CD4-positive, alpha-beta T cell treated with Interleukin-12 subunit alpha and Interleukin-12 subunit beta, for 1 hour (primary cell): ENCODE measurements at regions not wholly inside any gene's neighbourhood (a gene's known extent, or its start where the extent isn't known, plus 50 kb on each side); places are given as distances from the start of the nearest gene placed in this dataset.

Source experiments
- DNase-seq: peaks from one replicate; pipeline ENCODE4 v3.0.0-alpha.2; 2020

DNA sequence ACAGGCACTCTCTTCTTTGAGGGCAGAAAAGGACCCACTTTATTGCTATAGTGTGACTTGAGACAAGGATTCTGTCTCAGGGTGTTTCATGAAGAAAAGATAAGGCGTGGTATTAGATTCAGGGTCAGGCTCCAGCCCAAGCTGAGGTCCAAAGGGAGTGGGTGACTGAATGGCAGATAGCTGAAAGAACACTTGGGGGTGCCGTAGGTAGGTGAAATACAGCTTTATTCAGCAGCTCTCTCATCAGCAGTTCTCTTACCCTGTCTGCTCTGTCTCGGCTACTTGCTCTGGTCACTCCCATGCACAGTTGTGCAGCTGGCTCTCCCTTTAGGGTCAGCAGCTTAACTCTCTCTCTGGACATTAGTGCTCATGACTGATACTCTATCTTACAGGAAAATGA lies 379.9 kb downstream of the LPIN1 start:
- no peak for DNase-seq

DNA sequence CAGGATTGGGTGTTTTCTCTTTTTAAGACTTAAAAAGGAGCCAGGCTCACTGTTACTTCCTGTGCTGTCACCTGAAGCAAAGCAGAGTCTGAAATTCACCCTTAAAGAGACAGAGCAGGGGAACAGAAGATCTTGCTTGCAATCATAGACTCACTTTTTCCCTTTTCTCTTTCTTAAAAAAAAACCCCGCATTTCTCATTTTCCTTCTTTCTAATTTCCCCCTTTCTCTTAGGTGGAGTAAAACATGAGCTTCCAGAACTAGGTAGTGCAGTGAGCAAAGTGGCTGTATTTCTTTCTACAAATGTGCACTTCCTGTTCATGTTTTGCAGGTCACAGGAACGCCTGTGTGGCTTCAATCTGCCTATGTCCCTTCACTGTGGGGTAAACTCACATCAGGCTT lies 381.2 kb downstream of the LPIN1 start:
- DNase-seq, result peak; percentile 29

DNA sequence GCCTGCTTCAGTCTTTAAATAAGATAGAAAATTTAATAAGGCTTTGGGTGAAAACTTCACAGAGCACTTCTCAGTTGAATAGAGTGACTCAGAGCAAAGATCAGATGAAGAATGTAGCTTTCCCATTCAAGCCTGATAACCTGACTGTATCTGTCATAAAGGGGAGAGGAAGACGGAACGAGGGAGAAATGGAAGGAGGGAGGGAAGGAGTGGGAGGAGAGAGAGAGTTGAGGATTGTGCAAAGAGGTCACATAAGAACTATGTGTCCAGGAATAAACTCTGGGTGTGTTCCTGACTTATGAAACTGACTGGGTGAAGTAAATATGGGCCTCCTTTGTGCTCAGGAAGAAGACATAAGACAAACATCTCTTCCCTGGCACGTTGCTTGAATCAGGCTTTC lies 385.5 kb downstream of the LPIN1 start:
- DNase-seq, result no peak

DNA sequence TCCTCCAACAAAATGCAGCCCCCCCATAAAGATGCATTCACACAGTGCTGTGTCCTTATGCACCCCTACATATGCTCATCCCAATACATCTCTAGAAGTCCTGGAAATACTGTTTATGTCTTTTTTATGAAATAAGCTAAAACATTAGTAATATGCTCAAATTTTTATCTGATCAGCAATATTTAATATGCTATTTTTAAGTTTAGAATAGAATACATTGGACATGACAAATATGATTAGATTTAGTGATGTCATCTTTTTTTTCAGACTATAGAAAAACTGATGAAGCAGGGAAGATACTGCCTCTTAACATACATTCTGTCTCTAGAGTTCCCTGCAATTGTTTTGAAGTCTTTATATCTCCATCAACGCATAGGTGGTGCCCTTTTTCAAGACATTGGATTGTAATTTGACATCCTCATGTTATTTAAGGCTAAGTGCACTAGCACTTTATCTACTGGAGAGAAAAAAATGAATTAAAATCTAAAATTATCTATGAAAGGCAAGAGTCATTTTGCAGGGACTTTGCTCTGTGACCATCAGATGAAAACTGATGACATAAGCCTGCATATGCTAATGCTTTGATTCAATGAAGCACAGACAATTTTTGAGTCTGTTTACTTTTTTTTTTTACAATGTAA lies 395.3 kb downstream of the LPIN1 start:
- DNase-seq, result no peak

DNA sequence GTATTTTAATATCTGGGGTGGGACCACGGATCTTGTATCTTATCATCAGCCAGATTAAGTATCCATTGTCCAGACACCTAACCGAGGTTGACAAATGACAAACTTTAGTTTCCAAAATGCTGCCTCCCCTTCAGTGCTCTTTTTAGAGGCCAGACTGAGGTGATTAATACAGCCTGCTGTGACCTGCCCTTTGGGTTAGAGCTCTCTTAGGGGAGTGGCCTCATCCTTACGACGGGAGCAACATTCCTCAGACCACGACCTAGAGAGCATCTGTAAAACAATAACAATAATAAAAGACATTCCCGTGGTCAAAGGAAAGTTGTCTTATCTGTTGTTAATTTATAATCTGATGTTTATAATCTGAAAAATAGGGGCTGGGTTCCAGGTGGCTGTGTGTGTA lies 405.3 kb downstream of the LPIN1 start:
- DNase-seq, result no peak

DNA sequence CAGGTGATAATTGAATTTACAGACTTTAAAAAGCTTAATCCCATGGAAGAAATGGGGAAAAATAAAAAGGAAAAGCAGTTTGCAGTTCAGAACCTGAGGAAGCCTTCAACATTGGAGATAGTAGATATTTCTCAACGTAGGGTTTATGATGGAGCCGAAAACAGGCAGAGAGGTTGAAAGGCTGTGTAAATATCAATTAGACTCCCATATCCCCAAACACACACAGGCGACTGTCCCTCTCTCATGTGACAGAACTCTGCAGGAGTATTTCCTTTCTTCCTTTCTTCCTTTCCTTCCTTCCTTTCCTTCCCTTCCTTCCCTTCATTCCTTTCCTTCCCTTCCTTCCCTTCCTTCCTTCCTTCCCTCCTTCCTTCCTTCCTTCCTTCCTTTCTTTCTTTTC lies 406.5 kb downstream of the LPIN1 start:
- no peak for DNase-seq

DNA sequence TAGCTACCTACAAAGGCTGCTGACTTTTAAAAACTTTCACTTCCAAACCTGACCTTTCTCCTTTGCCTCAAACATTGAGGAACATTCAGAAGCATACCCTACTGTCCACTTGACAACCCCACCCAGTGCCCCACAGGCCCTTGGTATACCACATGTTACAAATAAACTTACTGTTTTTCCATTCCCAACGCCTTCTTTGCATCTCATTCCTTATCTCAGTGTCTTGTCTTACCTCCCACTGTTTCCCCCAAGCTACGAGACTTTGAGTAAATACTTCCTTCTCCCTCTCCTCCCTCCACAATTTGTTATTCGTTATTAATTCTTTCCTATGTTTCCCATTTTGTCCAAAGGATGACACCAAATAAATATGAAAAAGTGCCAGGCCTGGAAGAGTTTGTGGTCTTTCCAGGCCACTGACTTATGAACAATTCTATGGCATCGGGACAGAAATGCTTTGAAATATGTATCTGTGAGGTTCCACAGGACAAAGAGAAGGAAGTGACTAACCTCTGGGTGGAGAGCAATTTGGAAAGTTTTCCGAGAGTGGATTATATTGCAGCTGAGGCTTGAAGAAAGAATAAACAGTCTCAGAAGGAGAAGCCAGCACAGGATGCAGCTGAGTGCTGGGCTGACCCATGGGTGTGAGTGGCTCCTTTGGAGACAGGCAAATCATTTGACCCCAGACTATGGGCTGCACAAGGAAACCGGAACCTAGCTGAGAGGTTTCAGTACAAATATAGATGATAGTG lies 409.0 kb downstream of the LPIN1 start:
- DNase-seq, result no peak

DNA sequence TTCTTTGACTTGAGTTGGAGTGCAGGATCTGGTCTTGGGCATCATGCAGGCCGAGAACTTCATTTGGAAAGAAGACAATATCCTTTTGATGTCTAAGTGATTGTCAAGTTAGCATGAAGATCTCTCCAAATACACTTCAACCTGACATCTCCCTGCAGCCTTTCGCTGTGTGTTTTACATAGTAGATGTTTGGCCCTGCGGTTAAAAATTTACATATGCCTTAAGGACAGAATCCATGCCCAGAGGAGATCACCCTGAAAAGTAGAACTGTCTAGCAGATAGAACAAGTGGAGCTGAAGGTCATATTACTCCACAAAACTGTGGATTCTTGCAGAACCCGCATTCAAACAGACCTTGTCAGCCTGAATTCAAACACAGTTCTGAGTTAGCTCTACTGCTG lies 409.9 kb downstream of the LPIN1 start:
- DNase-seq, result no peak

DNA sequence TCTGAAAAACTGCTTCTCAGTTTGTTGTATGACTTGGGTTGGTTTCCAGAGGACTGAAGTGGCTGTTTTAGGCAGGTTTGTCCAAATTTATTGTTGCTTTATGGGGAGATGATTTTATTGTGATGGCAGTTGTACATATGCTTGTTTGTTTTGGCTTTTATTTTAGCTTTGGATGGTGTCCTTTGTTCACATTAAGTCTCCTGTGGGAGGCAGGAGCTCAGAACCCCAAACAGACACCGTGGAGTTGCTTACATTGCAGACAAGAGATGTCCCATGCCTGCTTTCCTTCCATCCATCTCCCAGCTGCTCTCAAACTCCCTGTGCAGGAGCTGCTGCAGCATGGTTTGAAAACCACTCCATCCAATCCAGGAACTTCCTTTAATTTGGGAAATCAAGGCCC lies 414.7 kb downstream of the LPIN1 start:
- no peak for DNase-seq

DNA sequence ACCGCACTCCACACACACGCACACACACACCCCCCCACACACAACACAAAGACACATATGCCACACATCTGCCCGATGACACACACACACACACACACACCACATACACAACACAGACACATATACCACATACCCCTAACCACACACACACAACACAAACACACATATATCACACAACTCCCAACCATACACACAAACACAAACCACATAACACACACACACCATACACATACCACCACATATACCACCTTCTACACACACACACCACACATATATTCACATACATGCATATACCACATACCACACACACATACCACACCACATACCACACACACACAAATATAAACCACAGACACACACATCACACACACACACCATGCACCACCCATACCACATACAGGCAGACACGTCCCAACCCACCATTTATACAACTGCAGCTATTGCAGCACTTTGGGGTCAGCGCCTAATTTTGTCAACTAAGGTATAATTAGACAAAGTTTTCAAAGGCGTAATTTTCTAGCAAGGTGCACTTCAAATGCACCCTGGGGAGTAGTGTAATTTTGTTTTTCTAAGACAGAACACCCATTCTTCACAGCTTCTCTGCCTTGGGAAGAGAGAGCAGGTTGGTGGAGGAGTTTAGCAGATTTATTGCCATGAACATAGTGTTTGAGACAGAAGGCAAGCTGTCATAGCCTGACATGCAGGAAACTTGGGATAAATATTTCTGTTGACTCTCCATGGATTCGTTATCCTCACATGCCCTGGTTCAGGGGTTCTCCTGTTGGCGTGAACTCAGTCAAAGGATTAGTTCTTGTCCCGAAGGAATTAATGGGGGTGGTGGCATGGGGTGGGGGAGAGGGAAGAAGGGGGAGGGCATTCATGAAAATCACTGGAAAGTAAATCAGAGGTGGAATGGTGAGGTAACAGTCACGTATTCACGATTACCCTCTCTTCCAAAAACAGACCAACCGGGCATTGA lies 416.1 kb downstream of the LPIN1 start:
- no peak for DNase-seq

DNA sequence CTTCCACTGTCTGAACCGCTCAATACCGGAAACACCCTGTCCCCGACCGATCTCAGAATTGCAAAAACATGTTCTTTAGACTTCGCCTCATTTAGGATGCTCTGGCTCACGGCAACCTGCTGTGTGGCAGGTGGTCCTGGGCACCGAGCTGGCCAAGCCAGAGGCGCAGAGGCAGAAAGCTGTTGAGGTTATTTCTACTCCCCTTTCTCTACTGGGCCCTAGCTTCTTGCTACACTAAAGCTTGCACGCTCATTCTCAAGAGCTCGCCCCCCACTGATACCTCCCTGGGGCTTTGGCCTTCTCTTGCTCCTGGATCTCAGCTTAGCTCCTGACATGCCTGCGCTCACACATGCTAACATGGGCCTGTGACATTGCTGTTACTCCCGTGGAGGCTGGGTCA lies 417.4 kb downstream of the LPIN1 start:
- no peak for DNase-seq

DNA sequence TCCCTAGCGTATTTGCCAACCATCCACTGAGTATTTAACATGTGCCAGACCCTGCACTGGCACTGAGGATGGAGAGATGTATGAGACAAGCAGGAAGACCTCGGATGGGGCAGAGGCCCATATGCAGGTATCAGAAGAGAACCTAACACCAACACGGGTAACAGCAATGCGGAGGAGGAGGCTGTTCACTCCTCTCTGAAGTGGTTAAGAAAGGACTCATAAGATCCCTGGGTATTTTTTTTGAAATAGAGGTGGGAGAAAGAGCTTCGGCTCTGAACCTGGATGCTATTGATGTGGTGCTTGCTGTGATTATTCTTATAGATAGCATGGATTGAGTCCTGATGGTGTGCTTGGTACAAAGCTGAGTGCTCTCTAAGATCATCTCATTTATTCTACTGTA lies 418.3 kb downstream of the LPIN1 start:
- DNase-seq, result no peak

DNA sequence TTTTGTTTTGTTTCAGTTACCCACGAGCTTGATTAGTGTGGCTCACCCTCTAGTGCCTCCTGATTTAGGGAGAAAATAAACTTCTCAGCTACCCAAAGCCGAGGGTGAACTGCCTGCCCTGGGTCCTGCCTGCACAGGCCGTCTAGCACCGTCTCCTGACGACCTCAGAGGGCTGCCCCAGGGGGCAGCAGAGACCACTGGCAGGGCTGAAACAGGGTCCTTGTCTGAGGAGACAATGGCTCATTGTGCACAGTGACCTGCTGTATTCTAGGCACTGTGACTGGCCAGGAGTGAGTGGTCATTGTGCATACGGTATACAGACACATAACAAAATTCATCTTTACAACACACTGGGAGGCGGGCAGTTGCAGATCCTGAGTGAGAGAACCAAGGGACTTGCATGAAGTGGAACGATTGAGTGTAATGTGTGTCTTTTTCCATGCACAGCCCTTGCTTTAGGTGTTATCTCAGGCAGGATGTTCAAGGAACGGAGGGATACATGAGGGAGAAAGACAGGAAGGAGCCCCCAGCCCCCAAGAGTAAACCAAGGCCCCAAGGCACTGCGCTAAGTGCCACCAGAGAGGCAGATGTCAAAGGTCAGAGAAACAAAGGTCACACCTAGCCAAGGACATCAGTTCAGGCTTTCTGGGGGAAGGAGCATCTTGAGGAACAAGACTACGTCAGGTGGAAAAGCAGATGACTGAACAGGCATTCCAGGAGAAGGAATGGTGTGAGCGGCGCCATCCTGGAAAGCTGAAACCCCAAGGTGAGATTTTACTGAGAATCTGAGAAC lies 421.3 kb downstream of the LPIN1 start:
- no peak for DNase-seq

DNA sequence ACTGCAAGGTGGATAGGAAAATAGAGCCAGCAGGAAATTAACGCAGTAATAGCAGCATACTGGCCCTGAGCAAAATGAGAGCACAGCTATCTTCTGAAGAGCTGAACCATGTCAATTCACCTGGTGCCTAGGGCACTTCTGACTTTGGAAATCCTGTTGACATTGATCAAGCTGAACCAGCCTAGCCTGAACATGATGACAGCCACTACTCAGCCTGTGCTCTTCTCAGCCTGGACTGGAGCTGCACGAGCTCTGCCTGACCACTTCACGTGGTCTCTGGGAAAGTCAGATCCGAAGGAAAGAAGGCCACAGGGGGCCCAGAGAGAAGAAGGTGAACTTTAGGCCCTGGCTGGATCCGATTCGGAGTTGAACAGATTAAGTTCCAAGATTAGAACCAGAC lies 421.9 kb downstream of the LPIN1 start:
- no peak for DNase-seq

DNA sequence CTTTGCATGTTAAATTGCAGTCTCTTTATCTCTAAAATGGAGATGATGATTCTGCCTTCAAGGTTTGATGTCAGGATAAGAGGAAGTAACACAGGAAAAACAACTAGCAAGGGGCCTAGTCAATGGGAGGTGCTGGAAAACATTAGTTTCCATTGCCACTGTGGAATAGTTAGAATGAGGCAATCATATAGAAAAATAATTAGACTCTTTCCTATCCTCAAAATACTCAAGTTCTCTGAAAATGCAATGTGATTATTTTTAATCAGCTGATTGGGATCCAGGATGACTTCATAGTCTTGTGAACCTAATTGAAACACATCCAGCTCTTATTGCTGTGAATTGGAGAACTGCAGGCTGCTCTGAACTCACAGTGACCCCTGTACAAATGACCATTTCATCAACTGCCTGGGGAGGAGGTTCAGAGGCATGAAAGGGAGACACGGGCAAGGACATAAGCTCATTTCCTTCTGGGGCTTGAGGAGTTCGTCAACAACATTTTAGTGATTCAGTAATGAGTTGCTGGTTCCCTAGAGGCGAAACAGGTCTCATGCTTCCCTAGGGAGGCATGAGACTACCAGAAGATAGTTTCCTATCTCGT lies 422.5 kb downstream of the LPIN1 start:
- no peak for DNase-seq

DNA sequence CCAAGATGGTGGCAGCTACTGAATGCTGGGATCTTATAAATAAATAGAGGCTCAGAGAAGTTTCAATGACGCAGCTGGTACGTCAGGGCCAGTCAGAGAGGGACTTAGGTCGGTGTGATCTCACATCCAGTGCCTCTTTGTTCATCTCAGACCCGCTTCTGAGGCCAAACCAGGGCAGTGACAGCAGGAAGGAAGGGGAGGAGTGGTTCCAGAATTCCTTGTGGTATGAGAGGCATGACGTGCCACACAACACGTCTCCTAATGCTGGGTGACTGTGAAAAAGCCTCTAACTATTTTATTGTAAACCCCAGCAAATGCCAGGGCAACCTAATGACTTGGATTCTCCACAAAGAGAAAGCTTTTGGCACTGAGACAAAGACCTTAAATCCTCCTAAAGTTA lies 423.3 kb downstream of the LPIN1 start:
- peak; percentile 55 for DNase-seq

DNA sequence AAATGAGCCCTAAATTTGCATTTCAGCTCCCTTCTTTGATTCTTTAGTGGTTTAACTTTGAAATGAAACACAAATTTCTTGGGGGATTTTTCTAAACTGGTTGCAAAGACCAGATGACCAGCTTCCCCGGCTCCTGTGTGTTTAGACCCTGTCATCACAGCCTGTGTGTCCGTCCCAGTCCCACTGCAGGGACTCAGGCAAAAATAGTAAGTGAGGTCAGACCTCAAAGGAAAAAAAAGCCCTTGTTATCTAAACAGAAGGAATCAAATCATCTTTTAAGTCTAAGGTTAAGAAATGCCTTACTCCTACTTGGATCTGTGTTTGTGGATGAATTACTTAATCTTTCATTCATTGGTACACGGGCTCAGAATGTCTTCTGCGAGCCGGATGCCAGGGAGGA lies 423.7 kb downstream of the LPIN1 start:
- no peak for DNase-seq

DNA sequence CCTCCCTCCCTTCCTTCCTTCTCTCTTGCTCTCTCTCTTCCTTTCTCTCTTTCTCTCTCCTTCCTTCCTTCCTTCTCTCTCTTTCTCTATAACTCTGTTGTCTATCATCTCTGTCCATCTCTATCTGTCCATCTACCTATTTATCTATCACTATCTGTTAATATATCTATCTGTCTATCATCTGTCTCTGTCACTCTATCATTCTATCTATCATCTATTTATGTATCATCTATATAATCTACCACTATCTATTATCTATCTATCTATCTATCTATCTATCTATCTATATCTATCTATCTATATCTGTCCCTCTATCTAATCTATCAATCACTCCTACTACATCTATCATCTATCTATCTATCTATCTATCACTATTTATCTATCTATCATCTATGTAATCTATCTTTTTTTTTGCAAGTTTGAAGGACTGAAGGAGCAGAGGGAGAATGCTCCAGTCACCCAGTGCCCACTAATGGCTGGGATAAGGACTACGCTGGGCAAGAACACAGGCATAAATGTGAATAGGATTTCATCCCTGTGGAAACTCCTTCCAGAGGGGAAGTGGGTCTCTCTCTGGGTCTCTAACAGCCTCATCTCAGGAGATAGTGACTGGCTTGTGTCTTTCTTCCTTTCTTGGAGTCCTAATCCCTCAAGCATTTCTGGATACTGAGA lies 427.0 kb downstream of the LPIN1 start:
- DNase-seq, result no peak

DNA sequence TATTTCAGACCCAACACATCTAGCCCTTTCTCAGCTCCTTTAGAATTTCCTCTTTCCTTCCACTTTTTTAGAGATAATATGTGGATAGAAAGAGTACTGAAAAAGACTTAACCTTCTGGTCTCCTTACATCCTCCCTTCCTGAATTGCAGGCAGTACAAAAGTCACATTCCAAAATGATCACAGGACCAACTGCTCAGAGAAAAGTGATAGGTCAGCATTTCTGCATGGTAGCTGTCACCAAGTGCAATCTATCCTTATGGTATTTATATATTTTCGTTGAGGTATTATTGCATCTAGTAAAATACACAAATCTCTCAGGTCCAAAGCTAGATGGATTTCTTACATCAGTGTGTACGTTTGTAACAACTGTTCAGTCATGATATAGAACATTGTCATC lies 427.5 kb downstream of the LPIN1 start:
- no peak for DNase-seq

DNA sequence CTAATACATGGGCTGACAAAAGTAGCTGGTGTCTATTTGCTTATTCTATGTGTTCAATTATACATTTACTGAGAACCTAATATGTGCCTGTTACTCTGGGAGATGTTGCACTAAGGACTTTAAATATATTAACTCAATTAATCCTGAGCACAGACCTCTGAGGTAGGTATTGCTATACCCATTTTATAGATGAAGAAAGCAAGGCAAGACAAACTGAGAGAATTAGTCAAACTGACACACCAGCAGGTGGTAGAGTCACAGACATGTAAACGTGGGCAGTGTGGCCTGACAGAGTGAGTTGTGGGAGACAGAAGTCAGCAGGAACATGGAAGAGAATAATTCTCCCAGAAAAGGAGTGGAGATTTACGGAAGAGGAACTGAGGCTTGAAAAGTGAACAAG lies 428.9 kb downstream of the LPIN1 start:
- DNase-seq, result no peak

DNA sequence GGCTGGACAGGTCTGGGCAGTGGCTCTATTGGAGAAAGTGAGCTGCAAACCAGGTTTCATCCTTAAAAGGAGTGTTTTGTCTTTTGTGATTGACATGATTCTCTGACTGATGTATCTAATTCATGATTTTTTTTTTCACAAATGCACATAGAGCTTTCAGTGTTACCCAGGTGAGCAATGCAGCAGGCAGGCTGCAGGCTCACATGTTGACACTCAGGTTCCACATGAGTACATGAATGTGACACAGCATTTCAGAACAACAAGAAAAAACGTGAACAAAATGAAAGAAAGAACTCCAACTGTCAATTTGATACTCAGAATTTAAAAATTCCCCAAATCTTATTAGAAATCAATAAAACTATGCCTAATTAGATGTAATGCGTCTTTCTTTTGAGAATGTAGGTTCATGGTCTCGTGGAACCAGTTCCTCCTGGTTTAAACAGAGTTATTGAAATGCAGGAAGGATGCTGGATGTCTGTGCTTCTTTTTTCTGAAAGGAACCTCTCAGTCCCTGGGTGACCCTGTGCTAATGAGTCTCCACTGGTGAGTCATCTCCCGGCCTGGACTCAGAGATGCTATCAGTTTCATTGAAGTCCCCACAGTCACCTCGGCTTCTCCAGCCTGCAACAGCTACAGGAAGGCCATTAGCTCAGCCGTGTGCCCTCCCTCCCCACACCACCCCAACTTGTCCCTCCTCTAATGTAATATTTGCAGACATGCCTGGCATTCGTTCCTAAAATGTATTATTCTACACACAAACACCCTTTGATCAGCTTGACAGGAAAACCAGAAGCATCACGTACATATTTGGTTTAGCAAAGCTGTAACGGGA lies 430.4 kb downstream of the LPIN1 start:
- peak; percentile 14 for DNase-seq
